GM06990 (cell line): ENCODE measurements at regions not wholly inside any gene's neighbourhood (a gene's known extent, or its start where the extent isn't known, plus 50 kb on each side); places are given as distances from the start of the nearest gene placed in this dataset.

ENCODE experiments used
- DNase-seq: peaks from one replicate; pipeline ENCODE4 v3.0.0-alpha.2; 2011; ENCODE audit not compliant: insufficient read length; ENCODE audit errors: extremely low read depth
- H3K27me3 ChIP-seq: replicated peaks from 2 replicates; pipeline ENCODE4 v1.6.0; 2011; ENCODE audit warnings: low read length; ENCODE audit not compliant: control insufficient read depth, insufficient read depth
- H3K36me3 ChIP-seq: 2 replicates; pipeline ENCODE4 v1.5.1; 2011; ENCODE audit warnings: low read length; ENCODE audit not compliant: control insufficient read depth, insufficient read depth
- H3K4me3 ChIP-seq: replicated peaks from 2 replicates; pipeline ENCODE4 v1.5.1; 2011; ENCODE audit warnings: low read depth, mild to moderate bottlenecking, control low read depth, low read length
- CTCF ChIP-seq: IDR thresholded peaks from 2 replicates; pipeline ENCODE4 v1.5.1; 2011; ENCODE audit warnings: low read length, control low read depth, mild to moderate bottlenecking, inconsistent platforms; ENCODE audit not compliant: insufficient read depth, poor library complexity, severe bottlenecking

- DNase-seq = no peak
- Histone ChIP-seq H3K27me3 (no peaks in the 10 kb centered on the region), H3K4me3 (no peak overlapping the region), H3K36me3 (no peaks in the 10 kb centered on the region)
- TF ChIP-seq CTCF = no peak
Observed at GRCh38 chr6:141744194-141744925, 388.4 kb upstream of the GJE1 start.

- TF ChIP-seq CTCF = no peak
Observed at GRCh38 chr6:141736104-141736503, 396.6 kb upstream of the GJE1 start.

GRCh38 chr6:141735126-141735525 lies 397.6 kb upstream of the GJE1 start:
- Histone ChIP-seq H3K36me3 (no peaks in the 10 kb centered on the region), H3K4me3 (no peak overlapping the region), H3K27me3 (no peaks in the 10 kb centered on the region)
- no peak for TF ChIP-seq CTCF
- no peak for DNase-seq

More at GRCh38 chr6:141736104-141736503, 396.6 kb upstream of the GJE1 start:
- DNase-seq = no peak
- Histone ChIP-seq H3K27me3 (no peaks in the 10 kb centered on the region), H3K4me3 (no peak overlapping the region), H3K36me3 (no peaks in the 10 kb centered on the region)

- H3K27me3 ChIP-seq = no peaks in the 10 kb centered on the region
- H3K36me3 ChIP-seq = no peaks in the 10 kb centered on the region
- no peak for TF ChIP-seq CTCF
- no peak overlapping the region for H3K4me3 ChIP-seq
- no peak for DNase-seq
Observed at GRCh38 chr6:141734071-141734840, 398.5 kb upstream of the GJE1 start.

GRCh38 chr6:141729146-141729545 lies 403.6 kb upstream of the GJE1 start:
- Histone ChIP-seq H3K27me3 (no peaks in the 10 kb centered on the region), H3K36me3 (no peaks in the 10 kb centered on the region), H3K4me3 (no peak overlapping the region)
- DNase-seq = no peak
- TF ChIP-seq CTCF = no peak

- no peak for TF ChIP-seq CTCF
- no peak overlapping the region for H3K4me3 ChIP-seq
- no peaks in the 10 kb centered on the region for H3K36me3 ChIP-seq
- no peaks in the 10 kb centered on the region for H3K27me3 ChIP-seq
- DNase-seq = no peak
Observed at GRCh38 chr6:141728330-141728729, 404.4 kb upstream of the GJE1 start.
